IMR-90 (cell line): ENCODE measurements at regions not wholly inside any gene's neighbourhood (a gene's known extent, or its start where the extent isn't known, plus 50 kb on each side); places are given as distances from the start of the nearest gene placed in this dataset.

Experiments used
- ATAC-seq: fragments of 200-7000 bp; cut with Tn5 transposase; 2 replicates; pipeline ENCODE4 v1.9.1; 2020; ENCODE audit warnings: low read depth, mild to moderate bottlenecking, moderate library complexity
- BruUV-seq: library from RNA; stranded (reverse); fragments of 400-500 nt; replicated peaks from 2 replicates; lab custom pipeline; 2021; lab: Mats Ljungman, UMichigan
- CTCF ChIA-PET: fragments of 300-600 bp; formaldehyde crosslinking; extraction: SDS; loops from one replicate; lab custom pipeline; 2021; ENCODE audit warnings: antibody characterized with exemption; lab: Yijun Ruan, JAX
- POLR2A ChIA-PET: fragments of 300-600 bp; sonication (Branson Sonifier 250); formaldehyde crosslinking; loops from one replicate; lab custom pipeline; 2022; ENCODE audit warnings: antibody characterized with exemption; ENCODE audit not compliant: unreplicated experiment; lab: Charles Lee
- DNase-seq: peaks from one replicate; pipeline ENCODE4 v3.0.0; 2013
- H2AFZ ChIP-seq: replicated peaks from 2 replicates; pipeline ENCODE3; 2013; ENCODE audit warnings: low read length, mild to moderate bottlenecking; ENCODE audit not compliant: poor library complexity
- H2AK5ac ChIP-seq: 2 replicates; pipeline ENCODE4 v1.6.1; 2013; ENCODE audit warnings: low read depth, low read length, inconsistent platforms
- H2AK9ac ChIP-seq: replicated peaks from 2 replicates; pipeline ENCODE3; 2013; ENCODE audit warnings: mild to moderate bottlenecking, low read depth, low read length, moderate library complexity; ENCODE audit not compliant: poor library complexity
- H2BK120ac ChIP-seq: 2 replicates; pipeline ENCODE4 v1.6.1; 2013; ENCODE audit warnings: low read depth, low read length, inconsistent platforms
- H2BK15ac ChIP-seq: 3 replicates; pipeline ENCODE4 v1.6.1; 2013; ENCODE audit warnings: low read depth, low read length, inconsistent platforms
- H2BK20ac ChIP-seq: 2 replicates; pipeline ENCODE4 v1.6.1; 2013; ENCODE audit warnings: low read depth, mild to moderate bottlenecking, inconsistent platforms, low read length, moderate library complexity
- H2BK5ac ChIP-seq: 2 replicates; pipeline ENCODE4 v1.6.1; 2013; ENCODE audit warnings: mild to moderate bottlenecking, low read depth, low read length, inconsistent platforms; ENCODE audit not compliant: poor library complexity, severe bottlenecking
- H3K14ac ChIP-seq: replicated peaks from 2 replicates; pipeline ENCODE4 v1.6.1; 2013; ENCODE audit warnings: low read depth, low read length, inconsistent platforms
- H3K18ac ChIP-seq: 2 replicates; pipeline ENCODE4 v1.6.1; 2013; ENCODE audit warnings: low read depth, low read length, control low read depth
- H3K23ac ChIP-seq: 2 replicates; pipeline ENCODE4 v1.6.1; 2013; ENCODE audit warnings: low read depth, low read length, inconsistent platforms
- H3K27ac ChIP-seq: 2 replicates; pipeline ENCODE4 v1.5.1; 2013; ENCODE audit warnings: mild to moderate bottlenecking, control low read depth, low read length; ENCODE audit not compliant: insufficient read depth
- H3K27me3 ChIP-seq: 2 replicates; pipeline ENCODE4 v1.6.1; 2013; ENCODE audit warnings: low read length; ENCODE audit not compliant: control insufficient read depth, insufficient read depth
- H3K36me3 ChIP-seq: 2 replicates; pipeline ENCODE4 v1.6.1; 2013; ENCODE audit warnings: low read length, mixed read lengths; ENCODE audit not compliant: control insufficient read depth, insufficient read depth
- H3K4ac ChIP-seq: 2 replicates; pipeline ENCODE4 v1.6.1; 2013; ENCODE audit warnings: low read depth, low read length, inconsistent platforms
- H3K4me1 ChIP-seq: 2 replicates; pipeline ENCODE4 v1.6.1; 2013; ENCODE audit warnings: low read length, mixed read lengths; ENCODE audit not compliant: control insufficient read depth, insufficient read depth
- H3K4me2 ChIP-seq: 2 replicates; pipeline ENCODE4 v1.6.1; 2013; ENCODE audit warnings: low read depth, mild to moderate bottlenecking, control low read depth, low read length, moderate library complexity
- H3K4me3 ChIP-seq: 2 replicates; pipeline ENCODE4 v1.5.1; 2013; ENCODE audit warnings: low read depth, mild to moderate bottlenecking, control low read depth, low read length, moderate library complexity; ENCODE audit not compliant: insufficient read depth
- H3K56ac ChIP-seq: 2 replicates; pipeline ENCODE4 v1.6.1; 2013; ENCODE audit warnings: low read length, inconsistent platforms; ENCODE audit not compliant: insufficient read depth; ENCODE audit errors: extremely low read depth
- H3K79me1 ChIP-seq, 2 experiments: 2 replicates each; pipeline ENCODE4 v1.6.1; 2013; ENCODE audit warnings: low read length in 2 of 2, inconsistent platforms in 1 of 2, low read depth in 1 of 2
- H3K9ac ChIP-seq: 2 replicates; pipeline ENCODE4 v1.6.1; 2013; ENCODE audit warnings: low read depth, low read length, control low read depth
- H3K9me1 ChIP-seq: 2 replicates; pipeline ENCODE4 v1.6.1; 2013; ENCODE audit warnings: low read length, inconsistent platforms; ENCODE audit not compliant: insufficient read depth
- H3K9me3 ChIP-seq: 2 replicates; pipeline ENCODE4 v1.6.1; 2013; ENCODE audit warnings: low read length; ENCODE audit not compliant: control insufficient read depth, insufficient read depth
- H4K20me1 ChIP-seq: 2 replicates; pipeline ENCODE4 v1.6.1; 2013; ENCODE audit warnings: low read length, inconsistent platforms; ENCODE audit not compliant: insufficient read depth
- H4K5ac ChIP-seq: 2 replicates; pipeline ENCODE4 v1.6.1; 2013; ENCODE audit warnings: mild to moderate bottlenecking, low read depth, low read length, control low read depth
- H4K8ac ChIP-seq, 2 experiments: 2 replicates each; pipeline ENCODE4 v1.6.1; 2013; ENCODE audit warnings: low read depth in 2 of 2, low read length in 2 of 2, control low read depth in 1 of 2, inconsistent platforms in 1 of 2
- H4K91ac ChIP-seq: 2 replicates; pipeline ENCODE4 v1.6.1; 2013; ENCODE audit warnings: low read depth, low read length, inconsistent platforms; ENCODE audit not compliant: insufficient read depth
- BHLHE40 ChIP-seq: fragments of 150-350 bp; IDR thresholded peaks from 2 replicates; pipeline ENCODE4 v1.6.1; 2016; ENCODE audit warnings: mild to moderate bottlenecking, low read depth, low read length
- CHD1 ChIP-seq: IDR thresholded peaks from 2 replicates; pipeline ENCODE4 v1.6.1; 2012; ENCODE audit warnings: low read depth, low read length, improper control_type of control experiment
- ELK1 ChIP-seq: fragments of 150-350 bp; IDR thresholded peaks from 2 replicates; pipeline ENCODE4 v1.6.1; 2016; ENCODE audit warnings: low read depth, mild to moderate bottlenecking, low read length, moderate library complexity, borderline replicate concordance
- FOS ChIP-seq: fragments of 150-350 bp; IDR thresholded peaks from 2 replicates; pipeline ENCODE4 v1.6.1; 2016; ENCODE audit warnings: low read depth, low read length
- MAFK ChIP-seq: IDR thresholded peaks from 2 replicates; pipeline ENCODE4 v1.6.1; 2012; ENCODE audit warnings: low read depth, low read length, improper control_type of control experiment
- MAZ ChIP-seq: IDR thresholded peaks from 2 replicates; pipeline ENCODE4 v1.6.1; 2012; ENCODE audit warnings: low read depth, mild to moderate bottlenecking, low read length, improper control_type of control experiment, moderate library complexity, borderline replicate concordance
- NFE2L2 ChIP-seq: fragments of 150-350 bp; IDR thresholded peaks from 2 replicates; pipeline ENCODE4 v1.6.1; 2016; ENCODE audit warnings: low read depth, mild to moderate bottlenecking, low read length
- POLR2A ChIP-seq: IDR thresholded peaks from 2 replicates; pipeline ENCODE4 v1.6.1; 2012; ENCODE audit warnings: mild to moderate bottlenecking, low read depth, low read length
- RFX5 ChIP-seq: IDR thresholded peaks from 2 replicates; pipeline ENCODE4 v1.8.0; 2012; ENCODE audit warnings: low read depth, mild to moderate bottlenecking, low read length, moderate library complexity
- SMC3 ChIP-seq: fragments of 150-350 bp; IDR thresholded peaks from 2 replicates; pipeline ENCODE4 v1.6.1; 2016; ENCODE audit warnings: low read depth, mild to moderate bottlenecking, antibody characterized with exemption, low read length, moderate library complexity
- USF2 ChIP-seq: fragments of 150-350 bp; IDR thresholded peaks from 2 replicates; pipeline ENCODE4 v1.6.1; 2017; ENCODE audit warnings: mild to moderate bottlenecking, antibody characterized with exemption, low read length, low read depth
- WGBS, 2 experiments: methylation state at CpG; one replicate each; pipeline versions ENCODE4 v1.1.5 to v1.1.7; 2013; ENCODE audit warnings: missing lambda C conversion rate in 2 of 2; ENCODE audit not compliant: insufficient read length in 1 of 2; ENCODE audit errors: extremely low coverage in 2 of 2; 5-methylcytosine and 5-hydroxymethylcytosine counted together
- dilution Hi-C: fragments of 300-500 bp; cut with HindIII; formaldehyde crosslinking; loops from one replicate; pipeline ENCODE4 v1.14.3; 2018; ENCODE audit warnings: low sequenced_read_pairs; ENCODE audit not compliant: unreplicated experiment
- in situ Hi-C: fragments of 300-500 bp; cut with MboI; formaldehyde crosslinking; loops from 3 replicates; pipeline ENCODE4 v1.14.3; 2019; ENCODE audit warnings: low sequenced_read_pairs, inconsistent platforms, mixed read lengths
- intact Hi-C: fragments of 100-400 bp; cut with micrococcal nuclease; formaldehyde crosslinking; loops from 2 replicates; pipeline ENCODE4 v1.10.0; 2022

- dilution Hi-C loops: no loop called here
- no peak overlapping the region for H3K9ac ChIP-seq
These were observed 136.9 kb upstream of the HNRNPU start for GRCh38 chr1:245001252-245001651.

More at GRCh38 chr1:245001252-245001651, 136.9 kb upstream of the HNRNPU start:
- no peak for ATAC-seq
- Histone ChIP-seq H2AK9ac (peak overlapping the region; percentile 19), H2AK5ac (no peak overlapping the region), H3K18ac (no peak overlapping the region), H3K14ac (no peak overlapping the region; the same call in 1 of the 2 replicates), H3K4me2 (no peak overlapping the region), H3K79me1 (no peaks in the 10 kb centered on the region), H3K27ac (no peak overlapping the region), H2BK5ac (no peak overlapping the region), H3K9me1 (peaks cover 2% of the 10 kb centered on the region; the same call in 1 of the 2 replicates), H3K4me1 (no peaks in the 10 kb centered on the region), H4K5ac (no peak overlapping the region), H4K20me1 (no peaks in the 10 kb centered on the region), H3K4me3 (no peak overlapping the region), H2AFZ (no peak overlapping the region), H2BK120ac (no peak overlapping the region), H2BK20ac (no peak overlapping the region), H3K23ac (peak overlapping the region; percentile 59; the same call in 1 of the 2 replicates), H3K56ac (no peak overlapping the region), H3K9me3 (no peaks in the 10 kb centered on the region), H2BK15ac (no peak overlapping the region), H4K8ac (no peak overlapping the region), H4K91ac (no peak overlapping the region), H3K36me3 (no peaks in the 10 kb centered on the region), H3K27me3 (no peaks in the 10 kb centered on the region), H3K4ac (no peak overlapping the region)
- TF ChIP-seq FOS: no peak
- TF ChIP-seq MAZ: no peak
- no peak for TF ChIP-seq POLR2A
- TF ChIP-seq NFE2L2: no peak
- TF ChIP-seq BHLHE40: no peak
- TF ChIP-seq CHD1: no peak
- TF ChIP-seq SMC3: no peak
- TF ChIP-seq MAFK: no peak
- TF ChIP-seq USF2: no peak
- TF ChIP-seq RFX5: no peak
- no peak for TF ChIP-seq ELK1
- intact Hi-C loops (no loop called here), in situ Hi-C loops (no loop called here)
- CTCF ChIA-PET: no interaction called here
- no CpG with 5 or more reads among the region's 1 CpG for WGBS, 2 experiments
- no TSS peak for BruUV-seq
- no peak for DNase-seq
- POLR2A ChIA-PET: no interaction called here
